ENCODE measurements at regions not wholly inside any gene's neighbourhood (a gene's known extent, or its start where the extent isn't known, plus 50 kb on each side); places are given as distances from the start of the nearest gene placed in this dataset.
A peak's percentile ranks its signal among the peaks of the same experiment; 100 is the strongest.

GRCh38 chr5:10056228-10056760, 193.4 kb downstream of the ATPSCKMT start:
- TF ChIP-seq CTCF (IDR thresholded peaks at IDR 0.05; ENCODE audit: low read depth, low read length) = no peak
- H3K4me3 ChIP-seq = no peak overlapping the region
- H3K4me1 ChIP-seq (ENCODE audit: low read depth) = no peaks in the 10 kb centered on the region
- H3K9me3 ChIP-seq (ENCODE audit: low read depth) = no peaks in the 10 kb centered on the region
- no peak overlapping the region for H3K27ac ChIP-seq
- no peaks in the 10 kb centered on the region for H3K27me3 ChIP-seq
- no peaks in the 10 kb centered on the region for H3K36me3 ChIP-seq
- no peak for DNase-seq (ENCODE audit: low read depth in 1 of 2, low spot score in 1 of 2)

- no peak for TF ChIP-seq CTCF (IDR thresholded peaks at IDR 0.05; ENCODE audit: low read depth, low read length)
- no peaks in the 10 kb centered on the region for H3K4me1 ChIP-seq (ENCODE audit: low read depth)
- no peak for DNase-seq (ENCODE audit: low read depth in 1 of 2, low spot score in 1 of 2)
- no peak overlapping the region for H3K27ac ChIP-seq
- H3K9me3 ChIP-seq (ENCODE audit: low read depth) = no peaks in the 10 kb centered on the region
- no peaks in the 10 kb centered on the region for H3K27me3 ChIP-seq
- H3K4me3 ChIP-seq = no peak overlapping the region
- H3K36me3 ChIP-seq = no peaks in the 10 kb centered on the region
Measured at GRCh38 chr5:10049858-10050455, 199.7 kb downstream of the ATPSCKMT start.

- TF ChIP-seq CTCF (IDR thresholded peaks at IDR 0.05; ENCODE audit: low read depth, low read length) = no peak
- DNase-seq (ENCODE audit: low read depth in 1 of 2, low spot score in 1 of 2) = no peak
- H3K4me1 ChIP-seq (ENCODE audit: low read depth) = no peaks in the 10 kb centered on the region
- H3K9me3 ChIP-seq (ENCODE audit: low read depth) = no peaks in the 10 kb centered on the region
- no peak overlapping the region for H3K27ac ChIP-seq
- H3K4me3 ChIP-seq = no peak overlapping the region
- H3K36me3 ChIP-seq = no peaks in the 10 kb centered on the region
- no peaks in the 10 kb centered on the region for H3K27me3 ChIP-seq
Measured at GRCh38 chr5:10046676-10047075, 203.0 kb downstream of the ATPSCKMT start.

GRCh38 chr5:10045376-10045775, 204.3 kb downstream of the ATPSCKMT start:
- Histone ChIP-seq H3K4me1 (ENCODE audit: low read depth) (no peaks in the 10 kb centered on the region), H3K9me3 (ENCODE audit: low read depth) (no peaks in the 10 kb centered on the region), H3K27ac (no peak overlapping the region), H3K4me3 (no peak overlapping the region), H3K27me3 (no peaks in the 10 kb centered on the region), H3K36me3 (no peaks in the 10 kb centered on the region)
- no peak for TF ChIP-seq CTCF (IDR thresholded peaks at IDR 0.05; ENCODE audit: low read depth, low read length)
- no peak for DNase-seq (ENCODE audit: low read depth in 1 of 2, low spot score in 1 of 2)

- Histone ChIP-seq H3K36me3 (no peaks in the 10 kb centered on the region), H3K4me3 (no peak overlapping the region), H3K27ac (no peak overlapping the region), H3K9me3 (ENCODE audit: low read depth) (no peaks in the 10 kb centered on the region), H3K27me3 (no peaks in the 10 kb centered on the region), H3K4me1 (ENCODE audit: low read depth) (no peaks in the 10 kb centered on the region)
- no peak for TF ChIP-seq CTCF (IDR thresholded peaks at IDR 0.05; ENCODE audit: low read depth, low read length)
- DNase-seq (ENCODE audit: low read depth in 1 of 2, low spot score in 1 of 2) = peak in 1 of 2 donors; percentile 82
Measured at GRCh38 chr5:10036136-10036815, 213.4 kb downstream of the ATPSCKMT start.

All from cardiac muscle cell (in vitro differentiated cells and primary cell).